HCT116 (cell line): ENCODE measurements at regions not wholly inside any gene's neighbourhood (a gene's known extent, or its start where the extent isn't known, plus 50 kb on each side); places are given as distances from the start of the nearest gene placed in this dataset.

ENCODE experiments used
- ATAC-seq: fragments of 200-7000 bp; cut with Tn5 transposase; 2 replicates; pipeline ENCODE4 v1.9.1; 2020; ENCODE audit warnings: mild to moderate bottlenecking, moderate library complexity
- BruUV-seq: library from RNA; stranded (reverse); fragments of 400-500 nt; replicated peaks from 2 replicates; lab custom pipeline; 2021; lab: Mats Ljungman, UMichigan
- CTCF ChIA-PET: fragments of 300-600 bp; sonication (Branson Sonifier 250); formaldehyde crosslinking; loops from one replicate; lab custom pipeline; 2021; ENCODE audit warnings: antibody characterized with exemption; lab: Charles Lee
- POLR2A ChIA-PET: fragments of 300-600, 350-600 bp; sonication (Branson Sonifier 250); formaldehyde crosslinking; loops from one replicate; lab custom pipeline; 2021; ENCODE audit warnings: antibody characterized with exemption; lab: Charles Lee
- RAD21 ChIA-PET, 2 experiments: fragments of 300-600 bp; sonication (Branson Sonifier 250); formaldehyde crosslinking; loops; one replicate each; lab custom pipeline; 2023; ENCODE audit warnings: low total read pairs in 2 of 2; ENCODE audit not compliant: uncharacterized antibody in 2 of 2, unreplicated experiment in 2 of 2, low non-redundant PET in 1 of 2; lab: Charles Lee
- DNase-seq: peaks from one replicate; pipeline ENCODE4 v3.0.0-alpha.2; 2010; ENCODE audit warnings: low read depth, low spot score
- H2AFZ ChIP-seq: fragments of 200-600 bp; shearing (Covaris generic), sonication (generic); 2 replicates; pipeline ENCODE4 v1.6.1; 2017; ENCODE audit warnings: low read depth, mixed run types, mixed read lengths, antibody characterized with exemption, low read length; ENCODE audit not compliant: poor library complexity, severe bottlenecking
- H3K27ac ChIP-seq: 2 replicates; pipeline ENCODE4 v1.5.1; 2012; ENCODE audit warnings: low read depth, low read length
- H3K27me3 ChIP-seq: fragments of 200-600 bp; sonication (generic); 2 replicates; pipeline ENCODE4 v1.6.1; 2016; ENCODE audit warnings: mixed run types, low read length, mixed read lengths; ENCODE audit not compliant: insufficient read depth
- H3K36me3 ChIP-seq, 2 experiments: fragments of 200-500 bp in 1 of 2; fragments of 200-600 bp in 1 of 2; sonication (Bioruptor generic) in 1 of 2; sonication (generic) in 1 of 2; 2 replicates each; pipeline versions ENCODE4 v1.5.1 to v1.6.1; 2014 to 2016; ENCODE audit warnings: low read length in 2 of 2, inconsistent platforms in 1 of 2, mixed read lengths in 1 of 2, mixed run types in 1 of 2; ENCODE audit not compliant: insufficient read depth in 2 of 2, control insufficient read depth in 1 of 2
- H3K4me1 ChIP-seq, 2 experiments: fragments of 200-600 bp in 1 of 2; sonication (generic) in 1 of 2; 2 replicates each; pipeline versions ENCODE4 v1.5.1 to v1.6.1; 2012 to 2017; ENCODE audit warnings: low read length in 2 of 2, inconsistent platforms in 1 of 2, mild to moderate bottlenecking in 1 of 2, mixed read lengths in 1 of 2, mixed run types in 1 of 2, moderate library complexity in 1 of 2; ENCODE audit not compliant: insufficient read depth in 2 of 2, control insufficient read depth in 1 of 2
- H3K4me2 ChIP-seq: fragments of 200-600 bp; sonication (generic); 2 replicates; pipeline ENCODE4 v1.6.1; 2017; ENCODE audit warnings: mixed run types, low read length, mixed read lengths
- H3K4me3 ChIP-seq, 2 experiments: fragments of 200-600 bp in 1 of 2; sonication (generic) in 1 of 2; replicated peaks in 1 of 2; 2 replicates each; pipeline ENCODE4 v1.5.1; 2011 to 2016; ENCODE audit warnings: low read length in 2 of 2, control low read depth in 1 of 2, low read depth in 1 of 2, mild to moderate bottlenecking in 1 of 2, mixed read lengths in 1 of 2, mixed run types in 1 of 2
- H3K79me2 ChIP-seq: fragments of 200-600 bp; sonication (generic); 2 replicates; pipeline ENCODE4 v1.6.1; 2017; ENCODE audit warnings: mild to moderate bottlenecking, mixed run types, low read length, moderate library complexity, mixed read lengths; ENCODE audit not compliant: insufficient read depth
- H3K9ac ChIP-seq: fragments of 200-600 bp; sonication (generic); 2 replicates; pipeline ENCODE4 v1.6.1; 2016; ENCODE audit warnings: low read length, mixed read lengths
- H3K9me2 ChIP-seq: fragments of 200-600 bp; sonication (generic), shearing (Covaris generic); 2 replicates; pipeline ENCODE4 v1.6.1; 2017; ENCODE audit warnings: mixed run types, mild to moderate bottlenecking, moderate library complexity; ENCODE audit not compliant: insufficient read depth
- H3K9me3 ChIP-seq, 2 experiments: fragments of 200-500 bp in 1 of 2; fragments of 200-600 bp in 1 of 2; sonication (Bioruptor generic) in 1 of 2; sonication (generic) in 1 of 2; 2 replicates each; pipeline ENCODE4 v1.6.1; 2014 to 2017; ENCODE audit warnings: low read length in 2 of 2, mixed read lengths in 2 of 2, inconsistent platforms in 1 of 2, low read depth in 1 of 2, mild to moderate bottlenecking in 1 of 2, mixed run types in 1 of 2, moderate library complexity in 1 of 2; ENCODE audit not compliant: control insufficient read depth in 1 of 2, insufficient read depth in 1 of 2
- H4K20me1 ChIP-seq: fragments of 200-600 bp; sonication (generic), shearing (Covaris generic); 2 replicates; pipeline ENCODE4 v1.6.1; 2017; ENCODE audit warnings: mixed run types, mild to moderate bottlenecking, moderate library complexity; ENCODE audit not compliant: insufficient read depth
- CEBPB ChIP-seq: IDR thresholded peaks from 2 replicates; pipeline ENCODE4 v1.6.1; 2012; ENCODE audit warnings: low read depth
- EGR1 ChIP-seq: IDR thresholded peaks from 2 replicates; pipeline ENCODE4 v1.6.1; 2012; ENCODE audit warnings: low read depth
- ELF1 ChIP-seq: IDR thresholded peaks from 2 replicates; pipeline ENCODE4 v1.6.1; 2012; ENCODE audit warnings: low read depth, borderline replicate concordance
- EZH2phosphoT487 ChIP-seq: fragments of 200-600 bp; IDR thresholded peaks from 2 replicates; pipeline ENCODE4 v1.6.1; 2018; ENCODE audit warnings: antibody characterized with exemption, borderline replicate concordance
- FOSL1 ChIP-seq: IDR thresholded peaks from 2 replicates; pipeline ENCODE4 v1.6.1; 2012; ENCODE audit warnings: low read depth
- JUND ChIP-seq: IDR thresholded peaks from 2 replicates; pipeline ENCODE4 v1.6.1; 2012
- POLR2A ChIP-seq: IDR thresholded peaks from 2 replicates; pipeline ENCODE4 v1.7.0; 2011; ENCODE audit warnings: borderline replicate concordance; ENCODE audit not compliant: insufficient read depth, insufficient read length; ENCODE audit errors: extremely low read depth
- RAD21 ChIP-seq: IDR thresholded peaks from 2 replicates; pipeline ENCODE4 v1.6.1; 2012; ENCODE audit warnings: low read depth, mild to moderate bottlenecking
- SIN3A ChIP-seq: IDR thresholded peaks from 2 replicates; pipeline ENCODE4 v1.6.1; 2012; ENCODE audit warnings: low read depth
- SP1 ChIP-seq: IDR thresholded peaks from 2 replicates; pipeline ENCODE4 v1.6.1; 2012; ENCODE audit warnings: low read depth
- SRF ChIP-seq: IDR thresholded peaks from 2 replicates; pipeline ENCODE4 v1.6.1; 2012; ENCODE audit warnings: low read depth
- TCF7L2 ChIP-seq: IDR thresholded peaks from 2 replicates; pipeline ENCODE4 v1.7.0; 2011; ENCODE audit warnings: borderline replicate concordance, inconsistent platforms; ENCODE audit not compliant: insufficient read depth, insufficient read length; ENCODE audit errors: extremely low read depth
- YY1 ChIP-seq: IDR thresholded peaks from 2 replicates; pipeline ENCODE4 v1.6.1; 2011; ENCODE audit warnings: low read length, low read depth, moderate library complexity, mild to moderate bottlenecking; ENCODE audit not compliant: insufficient replicate concordance; ENCODE audit errors: extremely low read depth
- intact Hi-C: fragments of 100-400 bp; cut with micrococcal nuclease; formaldehyde crosslinking; loops from 2 replicates; pipeline ENCODE4 v1.10.0; 2022
- TF ChIP-seq, protein P1 (sequence below), 3 experiments: fragments of 200-600 bp in 1 of 3; sonication (generic) in 1 of 3; IDR thresholded peaks in 2 of 3; conservative IDR thresholded peaks in 1 of 3; 2 replicates each; pipeline ENCODE4 v1.5.1; 2012 to 2017; ENCODE audit warnings: low read depth in 2 of 3, low read length in 2 of 3, antibody characterized with exemption in 1 of 3, borderline replicate concordance in 1 of 3, control low read depth in 1 of 3, mild to moderate bottlenecking in 1 of 3, mixed read lengths in 1 of 3, mixed run types in 1 of 3, moderate library complexity in 1 of 3; ENCODE audit not compliant: insufficient read depth in 1 of 3
- TF ChIP-seq, protein P2 (sequence below): IDR thresholded peaks from 2 replicates; pipeline ENCODE4 v1.6.1; 2012

- TF ChIP-seq, protein P1, sequence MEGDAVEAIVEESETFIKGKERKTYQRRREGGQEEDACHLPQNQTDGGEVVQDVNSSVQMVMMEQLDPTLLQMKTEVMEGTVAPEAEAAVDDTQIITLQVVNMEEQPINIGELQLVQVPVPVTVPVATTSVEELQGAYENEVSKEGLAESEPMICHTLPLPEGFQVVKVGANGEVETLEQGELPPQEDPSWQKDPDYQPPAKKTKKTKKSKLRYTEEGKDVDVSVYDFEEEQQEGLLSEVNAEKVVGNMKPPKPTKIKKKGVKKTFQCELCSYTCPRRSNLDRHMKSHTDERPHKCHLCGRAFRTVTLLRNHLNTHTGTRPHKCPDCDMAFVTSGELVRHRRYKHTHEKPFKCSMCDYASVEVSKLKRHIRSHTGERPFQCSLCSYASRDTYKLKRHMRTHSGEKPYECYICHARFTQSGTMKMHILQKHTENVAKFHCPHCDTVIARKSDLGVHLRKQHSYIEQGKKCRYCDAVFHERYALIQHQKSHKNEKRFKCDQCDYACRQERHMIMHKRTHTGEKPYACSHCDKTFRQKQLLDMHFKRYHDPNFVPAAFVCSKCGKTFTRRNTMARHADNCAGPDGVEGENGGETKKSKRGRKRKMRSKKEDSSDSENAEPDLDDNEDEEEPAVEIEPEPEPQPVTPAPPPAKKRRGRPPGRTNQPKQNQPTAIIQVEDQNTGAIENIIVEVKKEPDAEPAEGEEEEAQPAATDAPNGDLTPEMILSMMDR (IDR thresholded peaks at IDR 0.05 in 2 of 3, conservative IDR thresholded peaks at IDR 0.05 in 1 of 3; ENCODE audit: borderline replicate concordance in 1 of 3, insufficient read depth in 1 of 3, low read depth in 2 of 3, low read length in 2 of 3), result no peak
- TF ChIP-seq RAD21, result no peak
- no peak for TF ChIP-seq EGR1
- TF ChIP-seq SP1, result no peak
- TF ChIP-seq, protein P2, sequence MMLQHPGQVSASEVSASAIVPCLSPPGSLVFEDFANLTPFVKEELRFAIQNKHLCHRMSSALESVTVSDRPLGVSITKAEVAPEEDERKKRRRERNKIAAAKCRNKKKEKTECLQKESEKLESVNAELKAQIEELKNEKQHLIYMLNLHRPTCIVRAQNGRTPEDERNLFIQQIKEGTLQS, result no peak
- no peak for TF ChIP-seq JUND
- TF ChIP-seq POLR2A, result no peak
- TF ChIP-seq YY1, result no peak
- TF ChIP-seq, all 23 proteins: peak for 0
Measured at GRCh38 chr1:106276871-106277270, 779.6 kb upstream of the PRMT6 start (continued).

DNA sequence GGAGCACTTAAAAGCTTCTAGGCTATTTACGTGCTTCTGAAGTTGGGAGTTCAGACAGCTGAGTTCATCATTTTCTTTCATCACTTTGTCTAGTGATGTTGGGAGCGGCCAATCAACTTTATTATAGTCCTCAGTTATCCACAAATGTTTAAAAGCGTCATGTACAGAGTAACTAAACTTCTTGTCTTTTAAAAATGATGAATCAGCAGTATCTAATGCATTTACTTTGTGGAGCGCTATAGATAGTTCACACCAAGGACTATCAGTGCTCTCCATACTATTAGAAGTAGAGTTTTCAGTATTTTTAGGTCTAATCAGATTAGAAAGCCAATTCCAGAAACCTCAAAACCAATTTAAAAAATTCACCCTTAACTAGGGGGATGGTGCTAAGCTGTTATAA, 778.7 kb upstream of the PRMT6 start:
- CTCF ChIA-PET, result no interaction called here
- TF ChIP-seq SIN3A (no peak), TCF7L2 (no peak), JUND (no peak), SRF (no peak), SP1 (no peak), EZH2phosphoT487 (no peak), CEBPB (no peak), ELF1 (no peak), FOSL1 (no peak), YY1 (no peak)
- Histone ChIP-seq H3K4me3 (no peak overlapping the region), H3K9ac (no peak overlapping the region), H2AFZ (no peak overlapping the region), H3K79me2 (no peaks in the 10 kb centered on the region), H3K9me3 (peaks cover 0 to 12% of the 10 kb centered on the region in 2 experiments; a peak in 2 of 4 replicates), H3K27me3 (no peaks in the 10 kb centered on the region), H4K20me1 (no peaks in the 10 kb centered on the region), H3K9me2 (no peaks in the 10 kb centered on the region), H3K27ac (no peak overlapping the region), H3K4me2 (no peak overlapping the region), H3K36me3 (no peaks in the 10 kb centered on the region), H3K4me1 (no peaks in the 10 kb centered on the region)
- POLR2A ChIA-PET, result no interaction called here
- DNase-seq (no peak), ATAC-seq (no peak)
- no TSS peak for BruUV-seq
- intact Hi-C loops, result no loop called here
- RAD21 ChIA-PET, result no interaction called here
